ENCODE measurements at regions not wholly inside any gene's neighbourhood (a gene's known extent, or its start where the extent isn't known, plus 50 kb on each side); places are given as distances from the start of the nearest gene placed in this dataset.

DNA sequence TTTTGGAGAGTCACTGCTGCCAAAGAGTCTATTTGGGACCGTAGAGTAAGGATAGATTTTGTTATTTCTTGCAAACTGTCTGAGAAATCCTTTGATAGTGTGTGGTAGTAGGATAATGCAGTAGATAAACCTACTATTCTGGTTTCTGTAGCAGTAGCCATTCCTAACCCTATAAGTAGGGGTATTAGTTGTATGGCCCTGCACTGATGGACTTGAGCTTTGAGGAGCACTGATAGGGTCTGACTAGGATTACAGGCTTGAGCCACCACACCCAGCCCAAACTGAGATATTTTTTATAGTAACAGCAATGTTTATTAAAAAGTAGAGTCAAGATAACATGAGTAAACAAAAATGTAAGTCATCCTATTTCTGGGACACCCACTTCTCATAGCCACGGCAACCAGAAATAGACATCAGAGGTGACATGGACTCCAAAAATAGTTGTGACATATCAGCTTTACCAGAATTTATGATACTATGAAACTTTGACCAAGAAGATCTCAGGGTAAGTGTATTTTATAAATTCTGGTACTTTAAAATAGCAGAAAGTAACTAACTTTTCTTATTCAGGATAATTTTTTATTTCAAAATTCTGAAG lies 479.1 kb downstream of the SUCLA2 start:
- no peak for TF ChIP-seq SCRT1 (tag by site-specific recombination; IDR thresholded peaks at IDR 0.05; ENCODE audit: borderline replicate concordance)
- no peak for TF ChIP-seq ZNF274 (IDR thresholded peaks at IDR 0.05; ENCODE audit: low read length)
- TF ChIP-seq ZNF274 (tag by site-specific recombination; IDR thresholded peaks at IDR 0.05; ENCODE audit: borderline replicate concordance): no peak
- TF ChIP-seq ZNF48 (tag by site-specific recombination; IDR thresholded peaks at IDR 0.05): no peak
- TF ChIP-seq ZSCAN18 (tag by site-specific recombination; IDR thresholded peaks at IDR 0.05): no peak
- no peak for TF ChIP-seq ZNF580 (tag by site-specific recombination; IDR thresholded peaks at IDR 0.05)
- no peak for TF ChIP-seq ZNF214 (tag by site-specific recombination; IDR thresholded peaks at IDR 0.05; ENCODE audit: borderline replicate concordance)
- TF ChIP-seq, protein P1, sequence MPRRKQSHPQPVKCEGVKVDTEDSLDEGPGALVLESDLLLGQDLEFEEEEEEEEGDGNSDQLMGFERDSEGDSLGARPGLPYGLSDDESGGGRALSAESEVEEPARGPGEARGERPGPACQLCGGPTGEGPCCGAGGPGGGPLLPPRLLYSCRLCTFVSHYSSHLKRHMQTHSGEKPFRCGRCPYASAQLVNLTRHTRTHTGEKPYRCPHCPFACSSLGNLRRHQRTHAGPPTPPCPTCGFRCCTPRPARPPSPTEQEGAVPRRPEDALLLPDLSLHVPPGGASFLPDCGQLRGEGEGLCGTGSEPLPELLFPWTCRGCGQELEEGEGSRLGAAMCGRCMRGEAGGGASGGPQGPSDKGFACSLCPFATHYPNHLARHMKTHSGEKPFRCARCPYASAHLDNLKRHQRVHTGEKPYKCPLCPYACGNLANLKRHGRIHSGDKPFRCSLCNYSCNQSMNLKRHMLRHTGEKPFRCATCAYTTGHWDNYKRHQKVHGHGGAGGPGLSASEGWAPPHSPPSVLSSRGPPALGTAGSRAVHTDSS (tag by site-specific recombination; IDR thresholded peaks at IDR 0.05): no peak
- no peak for TF ChIP-seq ZNF23 (tag by site-specific recombination; IDR thresholded peaks at IDR 0.05; ENCODE audit: borderline replicate concordance)
- TF ChIP-seq GLI2 (tag by site-specific recombination; IDR thresholded peaks at IDR 0.05; ENCODE audit: borderline replicate concordance, low read depth): no peak
- TF ChIP-seq ZNF280D (tag by site-specific recombination; IDR thresholded peaks at IDR 0.05): no peak
- TF ChIP-seq ZNF2 (tag by site-specific recombination; IDR thresholded peaks at IDR 0.05): no peak
- TF ChIP-seq ZNF292 (tag by site-specific recombination; IDR thresholded peaks at IDR 0.05; ENCODE audit: borderline replicate concordance, low read depth): no peak
- no peak for TF ChIP-seq ZNF610 (tag by site-specific recombination; IDR thresholded peaks at IDR 0.05; ENCODE audit: borderline replicate concordance)
- no peak for TF ChIP-seq ZNF623 (tag by site-specific recombination; IDR thresholded peaks at IDR 0.05)
- TF ChIP-seq ZNF501 (tag by site-specific recombination; IDR thresholded peaks at IDR 0.05): no peak
- no peak for TF ChIP-seq SETDB1 (IDR thresholded peaks at IDR 0.05; ENCODE audit: insufficient read length, low read length)
- TF ChIP-seq ZNF549 (tag by site-specific recombination; IDR thresholded peaks at IDR 0.05): no peak
- no peak for TF ChIP-seq ZNF707 (tag by site-specific recombination; IDR thresholded peaks at IDR 0.05)
- no peak for TF ChIP-seq ZNF561 (tag by site-specific recombination; IDR thresholded peaks at IDR 0.05; ENCODE audit: borderline replicate concordance)
- H3K9me3 ChIP-seq (ENCODE audit: control insufficient read depth, insufficient read depth, low read depth, low read length): no peaks in the 10 kb centered on the region
- H3K4me1 ChIP-seq (ENCODE audit: control insufficient read depth, insufficient read depth, low read length): no peaks in the 10 kb centered on the region
- H3K27ac ChIP-seq (ENCODE audit: extremely low read depth, low read depth, low read length): no peak overlapping the region
- H3K4me3 ChIP-seq (ENCODE audit: low read depth, low read length): no peak overlapping the region
- POLR2A ChIA-PET: no interaction called here
- H3K36me3 ChIP-seq (ENCODE audit: control insufficient read depth in 2 of 2, insufficient read depth in 1 of 2, low read length in 2 of 2): no peaks in the 10 kb centered on the region
- CTCF ChIA-PET: interaction anchor here (1.2 kb wide), 1 partner anchor 560 kb away, joined by 4 read pairs; no protein-coding TSS in a partner anchor
